ENCODE measurements at regions not wholly inside any gene's neighbourhood (a gene's known extent, or its start where the extent isn't known, plus 50 kb on each side); places are given as distances from the start of the nearest gene placed in this dataset.
A peak's percentile ranks its signal among the peaks of the same experiment; 100 is the strongest.

- no peak for TF ChIP-seq ZC3H10 (CRISPR knock-in tag; IDR thresholded peaks at IDR 0.05)
- TF ChIP-seq TCF4 (CRISPR knock-in tag; IDR thresholded peaks at IDR 0.05; ENCODE audit: borderline replicate concordance), result no peak
- TF ChIP-seq ISL1 (CRISPR knock-in tag; IDR thresholded peaks at IDR 0.05), result no peak
- TF ChIP-seq ZNF565 (CRISPR knock-in tag; conservative IDR thresholded peaks at IDR 0.05; ENCODE audit: low read depth), result no peak
- no peak for TF ChIP-seq SNAI2 (CRISPR knock-in tag; IDR thresholded peaks at IDR 0.05)
- TF ChIP-seq ESRRG (CRISPR knock-in tag; IDR thresholded peaks at IDR 0.05), result no peak
- no peak for TF ChIP-seq BACH2 (CRISPR knock-in tag; IDR thresholded peaks at IDR 0.05; ENCODE audit: borderline replicate concordance)
- TF ChIP-seq TOX (CRISPR knock-in tag; IDR thresholded peaks at IDR 0.05; ENCODE audit: borderline replicate concordance), result no peak
- no peak for TF ChIP-seq CREB5 (CRISPR knock-in tag; IDR thresholded peaks at IDR 0.05; ENCODE audit: low read depth)
- TF ChIP-seq ARNTL (CRISPR knock-in tag; IDR thresholded peaks at IDR 0.05; ENCODE audit: borderline replicate concordance, low read depth), result no peak
- no peak for TF ChIP-seq RARB (CRISPR knock-in tag; IDR thresholded peaks at IDR 0.05)
- no peak for TF ChIP-seq POU6F1 (CRISPR knock-in tag; IDR thresholded peaks at IDR 0.05; ENCODE audit: borderline replicate concordance, low read depth)
- TF ChIP-seq CSDC2 (CRISPR knock-in tag; IDR thresholded peaks at IDR 0.05), result no peak
- TF ChIP-seq ZFP30 (CRISPR knock-in tag; IDR thresholded peaks at IDR 0.05), result no peak
- TF ChIP-seq ZNF8 (CRISPR knock-in tag; IDR thresholded peaks at IDR 0.05), result no peak
- TF ChIP-seq CSRNP3 (CRISPR knock-in tag; IDR thresholded peaks at IDR 0.05), result no peak
- no peak for TF ChIP-seq PATZ1 (CRISPR knock-in tag; IDR thresholded peaks at IDR 0.05; ENCODE audit: borderline replicate concordance)
- ATAC-seq, result no peak
Measured at GRCh38 chr2:153601812-153602211, 123.2 kb upstream of the RPRM start.

GRCh38 chr2:153604133-153604532 lies 125.6 kb upstream of the RPRM start:
- TF ChIP-seq CSDC2 (CRISPR knock-in tag; IDR thresholded peaks at IDR 0.05), result no peak
- TF ChIP-seq GLIS3 (CRISPR knock-in tag; IDR thresholded peaks at IDR 0.05), result no peak
- TF ChIP-seq ZNF565 (CRISPR knock-in tag; conservative IDR thresholded peaks at IDR 0.05; ENCODE audit: low read depth), result no peak
- no peak for TF ChIP-seq TCF4 (CRISPR knock-in tag; IDR thresholded peaks at IDR 0.05; ENCODE audit: borderline replicate concordance)
- TF ChIP-seq BACH2 (CRISPR knock-in tag; IDR thresholded peaks at IDR 0.05; ENCODE audit: borderline replicate concordance), result no peak
- TF ChIP-seq ISL1 (CRISPR knock-in tag; IDR thresholded peaks at IDR 0.05), result 0 out of 2 replicates have a peak, but pooled peaks have one; percentile 67
- no peak for ATAC-seq

- TF ChIP-seq OSR1 (CRISPR knock-in tag; IDR thresholded peaks at IDR 0.05) (no peak), PATZ1 (CRISPR knock-in tag; IDR thresholded peaks at IDR 0.05; ENCODE audit: borderline replicate concordance) (no peak)
- ATAC-seq, result no peak
Measured at GRCh38 chr2:153606623-153607022, 128.1 kb upstream of the RPRM start.

GRCh38 chr2:153622285-153622684 lies 143.7 kb upstream of the RPRM start:
- ATAC-seq, result no peak
- no peak for TF ChIP-seq OSR1 (CRISPR knock-in tag; IDR thresholded peaks at IDR 0.05)
- no peak for TF ChIP-seq CREB5 (CRISPR knock-in tag; IDR thresholded peaks at IDR 0.05; ENCODE audit: low read depth)
- no peak for TF ChIP-seq TOX (CRISPR knock-in tag; IDR thresholded peaks at IDR 0.05; ENCODE audit: borderline replicate concordance)
- no peak for TF ChIP-seq BACH2 (CRISPR knock-in tag; IDR thresholded peaks at IDR 0.05; ENCODE audit: borderline replicate concordance)
- no peak for TF ChIP-seq ZC3H10 (CRISPR knock-in tag; IDR thresholded peaks at IDR 0.05)
- no peak for TF ChIP-seq TCF4 (CRISPR knock-in tag; IDR thresholded peaks at IDR 0.05; ENCODE audit: borderline replicate concordance)
- no peak for TF ChIP-seq RARB (CRISPR knock-in tag; IDR thresholded peaks at IDR 0.05)
- no peak for TF ChIP-seq POU6F1 (CRISPR knock-in tag; IDR thresholded peaks at IDR 0.05; ENCODE audit: borderline replicate concordance, low read depth)

All from SK-N-SH treated with all-trans-retinoic acid at 6 μM for 48 hours (cell line).